GM12878 (cell line): ENCODE measurements at regions not wholly inside any gene's neighbourhood (a gene's known extent, or its start where the extent isn't known, plus 50 kb on each side); places are given as distances from the start of the nearest gene placed in this dataset.

Source experiments
- ATAC-seq: fragments of 200-7000 bp; cut with Tn5 transposase; 3 replicates; pipeline ENCODE4 v1.9.1; 2020; ENCODE audit warnings: mild to moderate bottlenecking, moderate library complexity
- BruUV-seq: library from RNA; stranded (reverse); fragments of 400-500 nt; replicated peaks from 2 replicates; lab custom pipeline; 2021; lab: Mats Ljungman, UMichigan
- CTCF ChIA-PET: fragments of 300-600 bp; sonication (Branson Sonifier 250); formaldehyde crosslinking; extraction: SDS; loops from one replicate; lab custom pipeline; 2021; ENCODE audit warnings: inconsistent platforms; lab: Yijun Ruan, JAX
- POLR2A ChIA-PET: fragments of 350-600 bp; formaldehyde crosslinking; extraction: SDS; loops from one replicate; lab custom pipeline; 2021; ENCODE audit warnings: inconsistent platforms; lab: Charles Lee
- RAD21 ChIA-PET: fragments of 300-600 bp; sonication (Branson Sonifier 250); formaldehyde crosslinking; loops from one replicate; lab custom pipeline; 2023; ENCODE audit warnings: antibody characterized with exemption; ENCODE audit not compliant: unreplicated experiment; lab: Charles Lee
- SMC1A ChIA-PET: fragments of 300-600 bp; sonication (Branson Sonifier 250); formaldehyde crosslinking; loops from one replicate; lab custom pipeline; 2023; ENCODE audit not compliant: unreplicated experiment, uncharacterized antibody; lab: Charles Lee
- DNase-seq: peaks from one replicate; pipeline ENCODE4 v3.0.0-alpha.2; 2011; ENCODE audit warnings: low read depth, low spot score
- FAIRE-seq: peaks from 3 replicates; lab custom pipeline; 2011; peaks lifted over from hg19 to GRCh38; lab: Jason Lieb, UNC
- H2AFZ ChIP-seq: 2 replicates; pipeline ENCODE4 v1.6.0; 2011; ENCODE audit warnings: low read depth, low read length, control low read depth; ENCODE audit not compliant: control insufficient read depth
- H3K27ac ChIP-seq: 2 replicates; pipeline ENCODE4 v1.5.1; 2011; ENCODE audit warnings: control low read depth; ENCODE audit not compliant: control insufficient read depth, insufficient read depth
- H3K27me3 ChIP-seq, 2 experiments: replicated peaks in 1 of 2; 2 replicates each; pipeline versions ENCODE4 v1.6.0 to v1.6.1; 2011; ENCODE audit warnings: low read length in 1 of 2; ENCODE audit not compliant: control insufficient read depth in 2 of 2, insufficient read depth in 2 of 2
- H3K36me3 ChIP-seq, 2 experiments: 2 replicates each; pipeline ENCODE4 v1.5.1; 2011; ENCODE audit warnings: low read length in 1 of 2; ENCODE audit not compliant: control insufficient read depth in 2 of 2, insufficient read depth in 2 of 2
- H3K4me1 ChIP-seq: 2 replicates; pipeline ENCODE4 v1.6.1; 2011; ENCODE audit warnings: mild to moderate bottlenecking, low read length, moderate library complexity, mixed read lengths; ENCODE audit not compliant: control insufficient read depth, insufficient read depth
- H3K4me2 ChIP-seq: 2 replicates; pipeline ENCODE4 v1.6.0; 2011; ENCODE audit warnings: control low read depth; ENCODE audit not compliant: control insufficient read depth, insufficient read depth
- H3K4me3 ChIP-seq: fragments of 200-600 bp; sonication (generic); 2 replicates; pipeline ENCODE4 v1.5.1; 2016
- H3K79me2 ChIP-seq: 2 replicates; pipeline ENCODE4 v1.6.0; 2011; ENCODE audit warnings: low read length; ENCODE audit not compliant: control insufficient read depth, insufficient read depth
- H3K9ac ChIP-seq: 2 replicates; pipeline ENCODE4 v1.8.0; 2011; ENCODE audit warnings: low read length, control low read depth, mixed read lengths; ENCODE audit not compliant: control insufficient read depth, insufficient read depth
- H3K9me3 ChIP-seq: replicated peaks from 3 replicates; pipeline ENCODE4 v1.5.1; 2011; ENCODE audit warnings: mild to moderate bottlenecking, low read length; ENCODE audit not compliant: control insufficient read depth, insufficient read depth
- H4K20me1 ChIP-seq: 2 replicates; pipeline ENCODE4 v1.6.0; 2011; ENCODE audit not compliant: control insufficient read depth, insufficient read depth
- CTCF ChIP-seq, 3 experiments: IDR thresholded peaks in 2 of 3; conservative IDR thresholded peaks in 1 of 3; 2 replicates each; pipeline ENCODE4 v1.5.1; 2011; ENCODE audit warnings: low read depth in 3 of 3, low read length in 3 of 3, mild to moderate bottlenecking in 3 of 3, control low read depth in 2 of 3, moderate library complexity in 2 of 3, inconsistent platforms in 1 of 3, mixed read lengths in 1 of 3; ENCODE audit not compliant: control insufficient read depth in 2 of 3, insufficient read depth in 1 of 3; ENCODE audit errors: extremely low read depth in 1 of 3
- DPF2 ChIP-seq: fragments of 450-650 bp; IDR thresholded peaks from 2 replicates; pipeline ENCODE4 v1.6.1; 2017; ENCODE audit warnings: mild to moderate bottlenecking
- ETV6 ChIP-seq, 2 experiments: fragments of 450-650 bp in 1 of 2; IDR thresholded peaks in 1 of 2; conservative IDR thresholded peaks in 1 of 2; 2 replicates each; pipeline ENCODE4 v1.6.1; 2014; ENCODE audit warnings: antibody characterized with exemption in 1 of 2, borderline replicate concordance in 1 of 2, low read depth in 1 of 2, mild to moderate bottlenecking in 1 of 2, moderate library complexity in 1 of 2
- MAX ChIP-seq: IDR thresholded peaks from 2 replicates; pipeline ENCODE4 v1.6.1; 2012; ENCODE audit warnings: low read depth, low read length, improper control_type of control experiment
- MXI1 ChIP-seq: fragments of 150-350 bp; IDR thresholded peaks from 2 replicates; pipeline ENCODE4 v1.6.1; 2011; ENCODE audit warnings: low read depth, mild to moderate bottlenecking, inconsistent platforms, low read length, improper control_type of control experiment
- NR2C2 ChIP-seq: IDR thresholded peaks from 2 replicates; pipeline ENCODE4 v1.6.1; 2011; ENCODE audit warnings: borderline replicate concordance, low read depth; ENCODE audit not compliant: control insufficient read depth, insufficient read length
- PAX5 ChIP-seq: IDR thresholded peaks from 2 replicates; pipeline ENCODE4 v1.6.1; 2011; ENCODE audit warnings: low read depth, low read length, borderline replicate concordance
- SIN3A ChIP-seq: IDR thresholded peaks from 2 replicates; pipeline ENCODE4 v1.6.1; 2012; ENCODE audit warnings: low read depth, low read length, improper control_type of control experiment
- SMARCA5 ChIP-seq: fragments of 450-650 bp; IDR thresholded peaks from 2 replicates; pipeline ENCODE4 v1.6.1; 2017; ENCODE audit warnings: mild to moderate bottlenecking
- SUPT20H ChIP-seq: IDR thresholded peaks from 2 replicates; pipeline ENCODE4 v1.6.1; 2011; ENCODE audit warnings: low read depth, mild to moderate bottlenecking, low read length, moderate library complexity, borderline replicate concordance; ENCODE audit not compliant: control insufficient read depth
- TARDBP ChIP-seq: IDR thresholded peaks from 2 replicates; pipeline ENCODE4 v1.6.1; 2016; ENCODE audit warnings: borderline replicate concordance
- TCF3 ChIP-seq: IDR thresholded peaks from 2 replicates; pipeline ENCODE4 v1.6.1; 2012; ENCODE audit warnings: low read depth, mild to moderate bottlenecking, low read length, borderline replicate concordance; ENCODE audit not compliant: insufficient read depth
- USF1 ChIP-seq: IDR thresholded peaks from 2 replicates; pipeline ENCODE4 v1.6.1; 2011; ENCODE audit warnings: borderline replicate concordance, low read depth, mild to moderate bottlenecking, moderate library complexity, mixed read lengths, low read length; ENCODE audit not compliant: insufficient read depth; ENCODE audit errors: extremely low read length
- ZNF24 ChIP-seq: fragments of 450-650 bp; IDR thresholded peaks from 2 replicates; pipeline ENCODE4 v1.6.1; 2017; ENCODE audit warnings: antibody characterized with exemption, mild to moderate bottlenecking
- in situ Hi-C: fragments of 300-500 bp; cut with MboI; formaldehyde crosslinking; loops from 9 replicates; pipeline ENCODE4 v1.14.3; 2018; ENCODE audit warnings: mixed read lengths
- intact Hi-C: fragments of 100-400 bp; cut with micrococcal nuclease; formaldehyde crosslinking; loops from one replicate; pipeline ENCODE4 v1.14.2; 2022; ENCODE audit not compliant: unreplicated experiment

GRCh38 chr5:39711821-39712220, 287.0 kb upstream of the DAB2 start:
- no peak overlapping the region for H3K4me2 ChIP-seq
- CTCF ChIA-PET, result interaction anchor here (1.5 kb wide), 2 partner anchors 10 to 977 kb away, joined by 3 to 4 read pairs; no protein-coding TSS in a partner anchor
- no peak overlapping the region for H2AFZ ChIP-seq
- no peak overlapping the region for H3K27ac ChIP-seq
- SMC1A ChIA-PET, result interaction anchor here (1.2 kb wide), 1 partner anchor 977 kb away, joined by 3 read pairs; no protein-coding TSS in a partner anchor
- H4K20me1 ChIP-seq, result no peaks in the 10 kb centered on the region
- H3K4me3 ChIP-seq, result no peak overlapping the region
- H3K36me3 ChIP-seq, result no peaks in the 10 kb centered on the region
- intact Hi-C loops (loop anchor here (5.0 to 10.0 kb wide), 2 partner anchors 233 to 1025 kb away; no protein-coding TSS in a partner anchor), in situ Hi-C loops (loop anchor here (10.0 kb wide), 2 partner anchors 983 to 1163 kb away; no protein-coding TSS in a partner anchor)
- H3K4me1 ChIP-seq, result no peaks in the 10 kb centered on the region
- H3K79me2 ChIP-seq, result no peaks in the 10 kb centered on the region
- H3K9me3 ChIP-seq, result no peaks in the 10 kb centered on the region
- H3K27me3 ChIP-seq, result no peaks in the 10 kb centered on the region
- DNase-seq (no peak), ATAC-seq (no peak), FAIRE-seq (no peak)
- no peak overlapping the region for H3K9ac ChIP-seq
- POLR2A ChIA-PET, result no interaction called here
- TF ChIP-seq SIN3A (no peak), PAX5 (no peak), NR2C2 (no peak), TCF3 (no peak), USF1 (no peak), TARDBP (no peak), MAX (no peak), ETV6 (conservative IDR thresholded peaks at IDR 0.05 in 1 of 2, IDR thresholded peaks at IDR 0.05 in 1 of 2; ENCODE audit: borderline replicate concordance in 1 of 2, low read depth in 1 of 2) (no peak), SMARCA5 (no peak), MXI1 (no peak), SUPT20H (no peak), DPF2 (no peak), ZNF24 (no peak), CTCF (IDR thresholded peaks at IDR 0.05 in 2 of 3, conservative IDR thresholded peaks at IDR 0.05 in 1 of 3; ENCODE audit: control insufficient read depth in 2 of 3, extremely low read depth in 1 of 3, insufficient read depth in 1 of 3, low read depth in 3 of 3, low read length in 3 of 3) (no peak)
- BruUV-seq, result no TSS peak
- RAD21 ChIA-PET, result no interaction called here
